SK-N-SH (cell line): ENCODE measurements at regions not wholly inside any gene's neighbourhood (a gene's known extent, or its start where the extent isn't known, plus 50 kb on each side); places are given as distances from the start of the nearest gene placed in this dataset.

Experiments
- CTCF ChIA-PET: fragments of 300-600, 350-600 bp; formaldehyde crosslinking; extraction: SDS; loops from one replicate; lab custom pipeline; 2021; lab: Yijun Ruan, JAX
- POLR2A ChIA-PET: fragments of 350-600 bp; sonication (Branson Sonifier 250); formaldehyde crosslinking; extraction: SDS; loops from one replicate; lab custom pipeline; 2020; ENCODE audit warnings: antibody characterized with exemption, inconsistent platforms; lab: Yijun Ruan, JAX
- DNase-seq: peaks from one replicate; pipeline ENCODE4 v3.0.0; 2012
- H2AFZ ChIP-seq: fragments of 200-600 bp; sonication (generic); 2 replicates; pipeline ENCODE4 v1.8.1; 2016; ENCODE audit warnings: antibody characterized with exemption, mild to moderate bottlenecking, low read depth
- H3F3A ChIP-seq: fragments of 200-600 bp; sonication (generic); replicated peaks from 2 replicates; pipeline ENCODE3; 2016; ENCODE audit warnings: antibody characterized with exemption, mild to moderate bottlenecking; ENCODE audit not compliant: insufficient read depth
- H3K27ac ChIP-seq, 2 experiments: fragments of 200-500 bp in 1 of 2; fragments of 200-600 bp in 1 of 2; sonication (Bioruptor generic) in 1 of 2; sonication (generic), shearing (Covaris generic) in 1 of 2; 2 replicates each; pipeline versions ENCODE4 v1.5.1 to v1.6.1; 2014 to 2016; ENCODE audit warnings: low read depth in 2 of 2, inconsistent platforms in 1 of 2, low read length in 1 of 2, mild to moderate bottlenecking in 1 of 2, mixed read lengths in 1 of 2
- H3K27me3 ChIP-seq: fragments of 200-600 bp; sonication (generic), shearing (Covaris generic); 2 replicates; pipeline ENCODE4 v1.6.1; 2016; ENCODE audit warnings: mixed run types; ENCODE audit not compliant: insufficient read depth
- H3K36me3 ChIP-seq, 2 experiments: fragments of 200-500 bp in 1 of 2; fragments of 200-600 bp in 1 of 2; sonication (Bioruptor generic) in 1 of 2; sonication (generic) in 1 of 2; replicated peaks in 1 of 2; 2 replicates each; pipeline versions ENCODE3 to v1.5.1; 2014 to 2016; ENCODE audit warnings: low read length in 1 of 2, mild to moderate bottlenecking in 1 of 2; ENCODE audit not compliant: insufficient read depth in 2 of 2, control insufficient read depth in 1 of 2
- H3K4me1 ChIP-seq, 2 experiments: fragments of 200-500 bp in 1 of 2; fragments of 200-600 bp in 1 of 2; sonication (Bioruptor generic) in 1 of 2; sonication (generic), shearing (Covaris generic) in 1 of 2; 2 replicates each; pipeline versions ENCODE4 v1.5.1 to v1.6.1; 2014 to 2016; ENCODE audit warnings: low read depth in 1 of 2, low read length in 1 of 2, mixed run types in 1 of 2; ENCODE audit not compliant: insufficient read depth in 2 of 2, control insufficient read depth in 1 of 2
- H3K4me2 ChIP-seq: fragments of 200-600 bp; sonication (generic), shearing (Covaris generic); 2 replicates; pipeline ENCODE4 v1.6.1; 2017; ENCODE audit warnings: mixed run types
- H3K4me3 ChIP-seq, 2 experiments: fragments of 200-500 bp in 1 of 2; fragments of 200-600 bp in 1 of 2; sonication (Bioruptor generic) in 1 of 2; sonication (generic), shearing (Covaris generic) in 1 of 2; 2 replicates each; pipeline versions ENCODE4 v1.5.1 to v1.8.1; 2014 to 2016; ENCODE audit warnings: low read depth in 2 of 2, inconsistent platforms in 1 of 2, low read length in 1 of 2, mild to moderate bottlenecking in 1 of 2, mixed read lengths in 1 of 2, moderate library complexity in 1 of 2
- H3K79me2 ChIP-seq: fragments of 200-600 bp; sonication (generic); 2 replicates; pipeline ENCODE4 v1.8.1; 2017; ENCODE audit warnings: mild to moderate bottlenecking; ENCODE audit not compliant: insufficient read depth
- H3K9ac ChIP-seq: fragments of 200-600 bp; sonication (generic); 2 replicates; pipeline ENCODE4 v1.6.1; 2017; ENCODE audit warnings: mixed run types
- H3K9me2 ChIP-seq: fragments of 200-600 bp; sonication (generic); 2 replicates; pipeline ENCODE4 v1.6.1; 2017; ENCODE audit warnings: mixed run types
- H3K9me3 ChIP-seq: fragments of 200-600 bp; sonication (generic); 2 replicates; pipeline ENCODE4 v1.6.1; 2017; ENCODE audit warnings: mixed run types, mild to moderate bottlenecking, moderate library complexity
- H4K20me1 ChIP-seq: fragments of 200-600 bp; sonication (generic); 2 replicates; pipeline ENCODE4 v1.6.1; 2017; ENCODE audit warnings: mild to moderate bottlenecking, mixed run types; ENCODE audit not compliant: insufficient read depth
- EP300 ChIP-seq, 2 experiments: IDR thresholded peaks; 2 replicates each; pipeline versions ENCODE4 v1.4.0 to v1.6.1; 2012; ENCODE audit warnings: borderline replicate concordance in 1 of 2, low read depth in 1 of 2, low read length in 1 of 2
- EZH2phosphoT487 ChIP-seq: fragments of 200-600 bp; sonication (generic); IDR thresholded peaks from 2 replicates; pipeline ENCODE4 v1.6.1; 2017; ENCODE audit warnings: low read depth, mixed run types, mild to moderate bottlenecking, antibody characterized with exemption, moderate library complexity, borderline replicate concordance
- FOSL2 ChIP-seq: IDR thresholded peaks from 2 replicates; pipeline ENCODE4 v1.4.0; 2012; ENCODE audit warnings: low read depth, mild to moderate bottlenecking, moderate library complexity, borderline replicate concordance
- FOXJ3 ChIP-seq: sonication (generic); formaldehyde crosslinking; IDR thresholded peaks from 2 replicates; pipeline ENCODE4 v1.5.1; 2020; ENCODE audit warnings: mild to moderate bottlenecking, missing genetic modification reagents
- GABPA ChIP-seq: IDR thresholded peaks from 2 replicates; pipeline ENCODE4 v1.4.0; 2012; ENCODE audit warnings: low read depth, mild to moderate bottlenecking
- JUND ChIP-seq: IDR thresholded peaks from 2 replicates; pipeline ENCODE4 v1.4.0; 2012
- MEF2A ChIP-seq: IDR thresholded peaks from 2 replicates; pipeline ENCODE4 v1.4.0; 2012; ENCODE audit warnings: low read depth, borderline replicate concordance
- NFIC ChIP-seq: IDR thresholded peaks from 2 replicates; pipeline ENCODE4 v1.4.0; 2012; ENCODE audit warnings: borderline replicate concordance
- NRF1 ChIP-seq: IDR thresholded peaks from 2 replicates; pipeline ENCODE4 v1.6.1; 2012; ENCODE audit warnings: low read depth, mild to moderate bottlenecking, low read length
- POLR2AphosphoS5 ChIP-seq: IDR thresholded peaks from 2 replicates; pipeline ENCODE4 v1.6.1; 2012; ENCODE audit warnings: low read depth, low read length
- RCOR1 ChIP-seq: fragments of 150-350 bp; IDR thresholded peaks from 2 replicates; pipeline ENCODE4 v1.6.1; 2017; ENCODE audit warnings: antibody characterized with exemption, low read length
- RFX5 ChIP-seq: IDR thresholded peaks from 2 replicates; pipeline ENCODE4 v1.6.1; 2012; ENCODE audit warnings: mild to moderate bottlenecking, improper control_type of control experiment, low read length
- SIN3A ChIP-seq: IDR thresholded peaks from 2 replicates; pipeline ENCODE4 v1.6.1; 2012; ENCODE audit warnings: low read depth, mild to moderate bottlenecking, low read length, moderate library complexity, borderline replicate concordance
- SMC3 ChIP-seq: IDR thresholded peaks from 2 replicates; pipeline ENCODE4 v1.6.1; 2012; ENCODE audit warnings: low read depth, low read length, improper control_type of control experiment
- TAF1 ChIP-seq: IDR thresholded peaks from 2 replicates; pipeline ENCODE4 v1.6.1; 2012; ENCODE audit warnings: low read depth, mild to moderate bottlenecking, low read length, moderate library complexity, borderline replicate concordance
- TCF12 ChIP-seq: IDR thresholded peaks from 2 replicates; pipeline ENCODE4 v1.4.0; 2012
- YY1 ChIP-seq: IDR thresholded peaks from 2 replicates; pipeline ENCODE4 v1.4.0; 2012; ENCODE audit warnings: low read depth, mild to moderate bottlenecking
- WGBS: methylation state at CpG from one replicate; pipeline ENCODE4 v1.1.6; 2017; ENCODE audit warnings: low lambda C conversion rate; 5-methylcytosine and 5-hydroxymethylcytosine counted together
- TF ChIP-seq, protein P1 (sequence below): IDR thresholded peaks from 2 replicates; pipeline ENCODE4 v1.4.0; 2012; ENCODE audit warnings: low read depth
- TF ChIP-seq, protein P2 (sequence below): IDR thresholded peaks from 2 replicates; pipeline ENCODE4; 2012
- TF ChIP-seq, protein P3 (sequence below): fragments of 200-600 bp; sonication (generic); IDR thresholded peaks from 2 replicates; pipeline ENCODE4 v1.6.1; 2017; ENCODE audit warnings: antibody characterized with exemption, mild to moderate bottlenecking, moderate library complexity

GRCh38 chr1:239276051-239276450, 110.3 kb upstream of the CHRM3 start:
- Histone ChIP-seq H3K79me2 (no peaks in the 10 kb centered on the region), H3K4me2 (no peak overlapping the region), H2AFZ (no peak overlapping the region), H3K9me2 (no peaks in the 10 kb centered on the region), H3K27ac (no peak overlapping the region), H3K4me1 (no peaks in the 10 kb centered on the region), H3K27me3 (no peaks in the 10 kb centered on the region), H3K9ac (no peak overlapping the region), H3K36me3 (no peaks in the 10 kb centered on the region), H3K9me3 (no peaks in the 10 kb centered on the region), H4K20me1 (no peaks in the 10 kb centered on the region), H3K4me3 (no peak overlapping the region), H3F3A (no peaks in the 10 kb centered on the region)
- TF ChIP-seq RFX5: no peak
- TF ChIP-seq, protein P1, sequence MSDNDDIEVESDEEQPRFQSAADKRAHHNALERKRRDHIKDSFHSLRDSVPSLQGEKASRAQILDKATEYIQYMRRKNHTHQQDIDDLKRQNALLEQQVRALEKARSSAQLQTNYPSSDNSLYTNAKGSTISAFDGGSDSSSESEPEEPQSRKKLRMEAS: no peak
- TF ChIP-seq RCOR1: no peak
- TF ChIP-seq, protein P2, sequence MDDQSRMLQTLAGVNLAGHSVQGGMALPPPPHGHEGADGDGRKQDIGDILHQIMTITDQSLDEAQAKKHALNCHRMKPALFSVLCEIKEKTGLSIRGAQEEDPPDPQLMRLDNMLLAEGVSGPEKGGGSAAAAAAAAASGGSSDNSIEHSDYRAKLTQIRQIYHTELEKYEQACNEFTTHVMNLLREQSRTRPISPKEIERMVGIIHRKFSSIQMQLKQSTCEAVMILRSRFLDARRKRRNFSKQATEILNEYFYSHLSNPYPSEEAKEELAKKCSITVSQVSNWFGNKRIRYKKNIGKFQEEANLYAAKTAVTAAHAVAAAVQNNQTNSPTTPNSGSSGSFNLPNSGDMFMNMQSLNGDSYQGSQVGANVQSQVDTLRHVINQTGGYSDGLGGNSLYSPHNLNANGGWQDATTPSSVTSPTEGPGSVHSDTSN: no peak
- TF ChIP-seq SMC3: no peak
- no peak for TF ChIP-seq EP300 (IDR thresholded peaks at IDR 0.05; ENCODE audit: borderline replicate concordance in 1 of 2, low read depth in 1 of 2, low read length in 1 of 2)
- no peak for TF ChIP-seq TCF12
- no peak for TF ChIP-seq YY1
- no peak for TF ChIP-seq SIN3A
- no peak for TF ChIP-seq TAF1
- TF ChIP-seq POLR2AphosphoS5: no peak
- ChIA-PET CTCF (interaction anchor here (0.6 kb wide), 1 partner anchor 53 kb away, joined by 3 read pairs; no protein-coding TSS in a partner anchor), POLR2A (no interaction called here)
- 39% methylated on average over 5 of the region's 5 CpGs for WGBS
- no peak for DNase-seq

DNA sequence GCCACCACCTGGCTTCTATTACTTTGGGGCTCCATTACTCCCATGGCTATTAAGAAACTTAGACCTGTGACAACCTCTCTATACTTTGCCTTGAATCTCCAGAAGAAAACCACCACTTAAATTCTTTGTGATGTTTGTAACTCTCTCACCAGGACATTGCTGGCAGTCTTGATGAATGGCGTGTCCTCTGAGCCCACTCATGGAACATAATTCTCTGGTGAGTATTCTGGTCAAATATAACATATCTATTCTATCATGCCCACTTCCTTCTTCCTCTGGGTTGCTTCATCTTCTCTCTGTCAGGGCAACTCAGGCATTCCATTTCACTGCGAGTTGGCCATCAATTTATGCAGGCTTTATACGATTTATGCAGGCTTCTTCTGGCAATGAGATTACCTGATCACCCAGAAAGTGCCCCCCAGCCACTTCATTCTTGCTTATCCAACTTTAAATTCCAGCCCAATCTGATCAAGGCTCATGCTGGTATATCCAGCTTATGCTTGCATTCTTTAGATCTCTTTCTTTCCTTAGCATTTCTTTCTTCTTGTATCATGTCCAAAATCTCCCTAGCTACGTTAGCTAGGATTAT, 112.0 kb upstream of the CHRM3 start:
- ChIA-PET POLR2A (no interaction called here), CTCF (interaction anchor here (0.6 kb wide), 1 partner anchor 1261 kb away, joined by 3 read pairs; no protein-coding TSS in a partner anchor)
- no peaks in the 10 kb centered on the region for H3K79me2 ChIP-seq
- H3K9me3 ChIP-seq: no peaks in the 10 kb centered on the region
- H3K9ac ChIP-seq: no peak overlapping the region
- no peaks in the 10 kb centered on the region for H4K20me1 ChIP-seq
- H3K27ac ChIP-seq: no peak overlapping the region
- no peak for TF ChIP-seq EZH2phosphoT487
- TF ChIP-seq, protein P3, sequence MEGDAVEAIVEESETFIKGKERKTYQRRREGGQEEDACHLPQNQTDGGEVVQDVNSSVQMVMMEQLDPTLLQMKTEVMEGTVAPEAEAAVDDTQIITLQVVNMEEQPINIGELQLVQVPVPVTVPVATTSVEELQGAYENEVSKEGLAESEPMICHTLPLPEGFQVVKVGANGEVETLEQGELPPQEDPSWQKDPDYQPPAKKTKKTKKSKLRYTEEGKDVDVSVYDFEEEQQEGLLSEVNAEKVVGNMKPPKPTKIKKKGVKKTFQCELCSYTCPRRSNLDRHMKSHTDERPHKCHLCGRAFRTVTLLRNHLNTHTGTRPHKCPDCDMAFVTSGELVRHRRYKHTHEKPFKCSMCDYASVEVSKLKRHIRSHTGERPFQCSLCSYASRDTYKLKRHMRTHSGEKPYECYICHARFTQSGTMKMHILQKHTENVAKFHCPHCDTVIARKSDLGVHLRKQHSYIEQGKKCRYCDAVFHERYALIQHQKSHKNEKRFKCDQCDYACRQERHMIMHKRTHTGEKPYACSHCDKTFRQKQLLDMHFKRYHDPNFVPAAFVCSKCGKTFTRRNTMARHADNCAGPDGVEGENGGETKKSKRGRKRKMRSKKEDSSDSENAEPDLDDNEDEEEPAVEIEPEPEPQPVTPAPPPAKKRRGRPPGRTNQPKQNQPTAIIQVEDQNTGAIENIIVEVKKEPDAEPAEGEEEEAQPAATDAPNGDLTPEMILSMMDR: no peak
- no peak for TF ChIP-seq NFIC
- TF ChIP-seq TCF12: no peak
- TF ChIP-seq, protein P2: no peak
- no peak for TF ChIP-seq YY1
- TF ChIP-seq MEF2A: no peak
- TF ChIP-seq GABPA: no peak
- no peak for TF ChIP-seq FOXJ3 (CRISPR knock-in tag)
- no peak for TF ChIP-seq JUND
- no peak for TF ChIP-seq NRF1
- TF ChIP-seq FOSL2: no peak
- no peaks in the 10 kb centered on the region for H3K9me2 ChIP-seq
- no peak overlapping the region for H3K4me3 ChIP-seq
- no peak overlapping the region for H3K4me2 ChIP-seq
- H2AFZ ChIP-seq: no peak overlapping the region
- no peaks in the 10 kb centered on the region for H3K4me1 ChIP-seq
- H3F3A ChIP-seq: no peaks in the 10 kb centered on the region
- H3K27me3 ChIP-seq: no peaks in the 10 kb centered on the region
- 20% methylated on average over 4 of the region's 4 CpGs for WGBS
- no peak for DNase-seq
- no peaks in the 10 kb centered on the region for H3K36me3 ChIP-seq
